OCI-LY3 (cell line): ENCODE measurements at regions not wholly inside any gene's neighbourhood (a gene's known extent, or its start where the extent isn't known, plus 50 kb on each side); places are given as distances from the start of the nearest gene placed in this dataset.

Experiments used
- EZH2phosphoT487 ChIP-seq: fragments of 200-600 bp; shearing (Covaris generic); IDR thresholded peaks from 2 replicates; pipeline ENCODE4 v1.6.1; 2018; ENCODE audit warnings: antibody characterized with exemption, mixed run types, low read depth
- TF ChIP-seq, protein P1 (sequence below): fragments of 200-600, 300-600 bp; sonication (generic); IDR thresholded peaks from 2 replicates; pipeline ENCODE4 v1.5.1; 2014; ENCODE audit warnings: antibody characterized with exemption, low read length, low read depth

DNA sequence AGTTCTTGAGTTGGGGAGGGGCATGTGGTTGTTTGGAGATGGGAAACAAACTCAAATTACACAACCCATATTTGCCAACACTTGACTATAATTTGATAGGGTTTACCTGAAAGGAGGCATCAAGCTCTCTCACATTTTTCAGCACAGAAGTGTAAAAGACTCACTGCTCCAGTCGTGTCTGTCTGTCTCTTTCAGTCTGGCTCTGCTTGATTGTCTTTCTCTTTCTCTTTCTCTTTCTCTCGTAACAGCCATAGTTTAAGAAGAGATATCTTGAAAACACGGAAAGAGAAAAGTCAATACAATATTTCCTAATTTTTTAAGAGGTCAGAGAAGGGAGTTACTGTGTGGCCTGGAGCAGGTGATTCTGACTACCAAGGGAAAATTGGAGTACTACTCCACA, 413.6 kb upstream of the CXorf51A start:
- TF ChIP-seq, protein P1, sequence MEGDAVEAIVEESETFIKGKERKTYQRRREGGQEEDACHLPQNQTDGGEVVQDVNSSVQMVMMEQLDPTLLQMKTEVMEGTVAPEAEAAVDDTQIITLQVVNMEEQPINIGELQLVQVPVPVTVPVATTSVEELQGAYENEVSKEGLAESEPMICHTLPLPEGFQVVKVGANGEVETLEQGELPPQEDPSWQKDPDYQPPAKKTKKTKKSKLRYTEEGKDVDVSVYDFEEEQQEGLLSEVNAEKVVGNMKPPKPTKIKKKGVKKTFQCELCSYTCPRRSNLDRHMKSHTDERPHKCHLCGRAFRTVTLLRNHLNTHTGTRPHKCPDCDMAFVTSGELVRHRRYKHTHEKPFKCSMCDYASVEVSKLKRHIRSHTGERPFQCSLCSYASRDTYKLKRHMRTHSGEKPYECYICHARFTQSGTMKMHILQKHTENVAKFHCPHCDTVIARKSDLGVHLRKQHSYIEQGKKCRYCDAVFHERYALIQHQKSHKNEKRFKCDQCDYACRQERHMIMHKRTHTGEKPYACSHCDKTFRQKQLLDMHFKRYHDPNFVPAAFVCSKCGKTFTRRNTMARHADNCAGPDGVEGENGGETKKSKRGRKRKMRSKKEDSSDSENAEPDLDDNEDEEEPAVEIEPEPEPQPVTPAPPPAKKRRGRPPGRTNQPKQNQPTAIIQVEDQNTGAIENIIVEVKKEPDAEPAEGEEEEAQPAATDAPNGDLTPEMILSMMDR = no peak
- no peak for TF ChIP-seq EZH2phosphoT487
